ENCODE measurements at regions not wholly inside any gene's neighbourhood (a gene's known extent, or its start where the extent isn't known, plus 50 kb on each side); places are given as distances from the start of the nearest gene placed in this dataset.
"Not testable (repeated sequence)": the region's sequence is repeated elsewhere in the genome, so short reads cannot be mapped to it uniquely, and the experiment has no call there.

DNA sequence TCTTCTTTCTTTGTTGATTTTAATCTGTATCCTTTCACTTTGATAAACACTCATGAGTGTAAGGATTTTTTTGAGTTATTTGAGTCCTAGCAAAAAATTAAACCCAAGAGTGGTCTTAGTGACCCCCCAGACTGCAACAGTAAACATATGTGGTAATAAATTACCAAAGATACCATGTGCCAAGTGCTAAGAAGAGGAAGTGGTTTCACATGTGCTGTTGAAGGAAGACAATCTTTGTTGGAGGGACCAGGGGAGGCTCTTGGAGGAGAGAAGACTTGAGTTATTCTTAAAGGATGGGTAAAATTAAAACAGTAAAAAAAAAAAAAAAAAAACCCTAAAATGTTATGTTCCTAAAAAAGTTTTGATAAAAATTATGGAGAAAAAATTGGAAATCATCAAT, 150.2 kb downstream of the SEC23IP start (continued):
- TF ChIP-seq SAP30 (IDR thresholded peaks at IDR 0.05; ENCODE audit: borderline replicate concordance, insufficient read depth, low read depth, low read length, poor library complexity, severe bottlenecking): no peak
- TF ChIP-seq, protein P1, sequence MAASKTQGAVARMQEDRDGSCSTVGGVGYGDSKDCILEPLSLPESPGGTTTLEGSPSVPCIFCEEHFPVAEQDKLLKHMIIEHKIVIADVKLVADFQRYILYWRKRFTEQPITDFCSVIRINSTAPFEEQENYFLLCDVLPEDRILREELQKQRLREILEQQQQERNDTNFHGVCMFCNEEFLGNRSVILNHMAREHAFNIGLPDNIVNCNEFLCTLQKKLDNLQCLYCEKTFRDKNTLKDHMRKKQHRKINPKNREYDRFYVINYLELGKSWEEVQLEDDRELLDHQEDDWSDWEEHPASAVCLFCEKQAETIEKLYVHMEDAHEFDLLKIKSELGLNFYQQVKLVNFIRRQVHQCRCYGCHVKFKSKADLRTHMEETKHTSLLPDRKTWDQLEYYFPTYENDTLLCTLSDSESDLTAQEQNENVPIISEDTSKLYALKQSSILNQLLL (CRISPR knock-in tag; IDR thresholded peaks at IDR 0.05; ENCODE audit: borderline replicate concordance): no peak
- TF ChIP-seq, protein P2, sequence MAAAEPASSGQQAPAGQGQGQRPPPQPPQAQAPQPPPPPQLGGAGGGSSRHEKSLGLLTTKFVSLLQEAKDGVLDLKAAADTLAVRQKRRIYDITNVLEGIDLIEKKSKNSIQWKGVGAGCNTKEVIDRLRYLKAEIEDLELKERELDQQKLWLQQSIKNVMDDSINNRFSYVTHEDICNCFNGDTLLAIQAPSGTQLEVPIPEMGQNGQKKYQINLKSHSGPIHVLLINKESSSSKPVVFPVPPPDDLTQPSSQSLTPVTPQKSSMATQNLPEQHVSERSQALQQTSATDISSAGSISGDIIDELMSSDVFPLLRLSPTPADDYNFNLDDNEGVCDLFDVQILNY (CRISPR knock-in tag; IDR thresholded peaks at IDR 0.05): no peak

DNA sequence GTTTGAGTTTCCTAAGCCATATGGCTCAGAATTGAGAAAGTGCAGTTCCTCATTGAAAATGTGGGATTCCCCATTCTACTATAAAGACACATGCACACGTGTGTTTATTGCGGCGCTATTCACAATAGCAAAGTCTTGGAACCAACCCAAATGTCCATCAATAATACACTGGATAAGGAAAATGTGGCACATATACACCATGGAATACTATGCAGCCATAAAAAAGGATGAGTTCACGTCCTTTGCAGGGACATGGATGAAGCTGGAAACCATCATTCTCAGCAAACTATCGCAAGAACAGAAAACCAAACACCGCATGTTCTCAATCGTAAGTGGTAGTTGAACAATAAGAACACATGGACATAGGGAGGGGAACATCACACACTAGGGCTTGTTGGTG, 154.8 kb downstream of the SEC23IP start:
- H3K9me1 ChIP-seq (ENCODE audit: control insufficient read depth, insufficient read depth, low read length); H3K4me2 ChIP-seq (ENCODE audit: insufficient read depth, low read length); H3K9ac ChIP-seq (ENCODE audit: insufficient read depth in 1 of 2, low read depth in 2 of 2, low read length in 2 of 2); H3K4me1 ChIP-seq (replicated peaks in 1 of 2; ENCODE audit: control insufficient read depth in 2 of 2, insufficient read depth in 2 of 2, low read length in 2 of 2); CTCF ChIA-PET (ENCODE audit: low intra/inter-chr PET ratio); intact Hi-C loops (cut with micrococcal nuclease); DNase-seq (ENCODE audit: extremely low read depth in 1 of 4, low spot score in 3 of 4); H2AFZ ChIP-seq (ENCODE audit: low read depth, low read length); H3K9me3 ChIP-seq (replicated peaks; ENCODE audit: control insufficient read depth, insufficient read depth, low read depth, low read length); H3K27ac ChIP-seq (ENCODE audit: extremely low read depth, low read depth, low read length); in situ Hi-C loops (cut with MboI); H3K36me3 ChIP-seq (ENCODE audit: control insufficient read depth, insufficient read depth, low read length); ATAC-seq; FAIRE-seq; BruUV-seq (replicated peaks); POLR2A ChIA-PET; H4K20me1 ChIP-seq (replicated peaks; ENCODE audit: control insufficient read depth, insufficient read depth, low read length); H3K79me2 ChIP-seq (ENCODE audit: control insufficient read depth, insufficient read depth, low read length); H3K4me3 ChIP-seq; H3K27me3 ChIP-seq (ENCODE audit: control insufficient read depth in 2 of 2, insufficient read depth in 2 of 2, low read length in 2 of 2): not testable (repeated sequence)
- TF ChIP-seq ZNF146 (CRISPR knock-in tag; IDR thresholded peaks at IDR 0.05; ENCODE audit: unreplicated experiment) (peak; percentile 50), RBM25 (IDR thresholded peaks at IDR 0.05; ENCODE audit: low read depth, low read length, severe bottlenecking) (peak; percentile 9)
- 1% methylated on average over 7 of the region's 7 CpGs for WGBS (ENCODE audit: insufficient coverage, low coverage, missing lambda C conversion rate)
